GM23338 (cell line): ENCODE measurements at regions not wholly inside any gene's neighbourhood (a gene's known extent, or its start where the extent isn't known, plus 50 kb on each side); places are given as distances from the start of the nearest gene placed in this dataset.

Experiments used
- EZH2phosphoT487 ChIP-seq: fragments of 200-600 bp; sonication (generic); IDR thresholded peaks from one replicate; pipeline ENCODE4 v1.8.1; 2018; ENCODE audit warnings: antibody characterized with exemption; ENCODE audit not compliant: unreplicated experiment
- TF ChIP-seq, protein P1 (sequence below), 2 experiments: fragments of 200-600 bp in 1 of 2; sonication (generic) in 1 of 2; conservative IDR thresholded peaks; 2 replicates each; pipeline versions ENCODE4 v1.5.1 to v1.6.1; 2016 to 2017; ENCODE audit warnings: antibody characterized with exemption in 2 of 2, low read depth in 2 of 2, mild to moderate bottlenecking in 2 of 2, moderate library complexity in 1 of 2
- TF ChIP-seq, protein P2 (sequence below): IDR thresholded peaks from one replicate; pipeline ENCODE4 v1.6.1; 2018; ENCODE audit warnings: antibody characterized with exemption; ENCODE audit not compliant: unreplicated experiment

DNA sequence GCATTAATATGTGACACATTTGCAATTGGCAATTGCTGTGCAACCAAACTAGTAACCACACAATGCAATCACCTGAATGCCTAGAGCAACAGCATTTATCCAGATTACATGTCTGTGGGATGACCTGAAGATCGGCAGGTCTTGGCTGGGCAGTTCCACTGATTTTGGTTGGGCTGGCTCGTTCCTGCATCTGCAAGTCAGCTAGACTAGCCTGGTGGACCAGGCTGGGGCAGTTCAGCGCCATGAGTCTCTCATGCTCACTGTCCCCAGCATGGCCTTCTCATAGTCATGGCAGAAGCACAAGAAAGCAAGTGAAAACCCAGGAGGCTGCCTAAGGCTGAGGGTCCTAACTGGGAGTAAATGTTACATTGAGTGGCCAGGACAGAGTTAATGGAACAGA is 229.1 kb upstream of the TSHZ3 start:
- TF ChIP-seq, protein P1, sequence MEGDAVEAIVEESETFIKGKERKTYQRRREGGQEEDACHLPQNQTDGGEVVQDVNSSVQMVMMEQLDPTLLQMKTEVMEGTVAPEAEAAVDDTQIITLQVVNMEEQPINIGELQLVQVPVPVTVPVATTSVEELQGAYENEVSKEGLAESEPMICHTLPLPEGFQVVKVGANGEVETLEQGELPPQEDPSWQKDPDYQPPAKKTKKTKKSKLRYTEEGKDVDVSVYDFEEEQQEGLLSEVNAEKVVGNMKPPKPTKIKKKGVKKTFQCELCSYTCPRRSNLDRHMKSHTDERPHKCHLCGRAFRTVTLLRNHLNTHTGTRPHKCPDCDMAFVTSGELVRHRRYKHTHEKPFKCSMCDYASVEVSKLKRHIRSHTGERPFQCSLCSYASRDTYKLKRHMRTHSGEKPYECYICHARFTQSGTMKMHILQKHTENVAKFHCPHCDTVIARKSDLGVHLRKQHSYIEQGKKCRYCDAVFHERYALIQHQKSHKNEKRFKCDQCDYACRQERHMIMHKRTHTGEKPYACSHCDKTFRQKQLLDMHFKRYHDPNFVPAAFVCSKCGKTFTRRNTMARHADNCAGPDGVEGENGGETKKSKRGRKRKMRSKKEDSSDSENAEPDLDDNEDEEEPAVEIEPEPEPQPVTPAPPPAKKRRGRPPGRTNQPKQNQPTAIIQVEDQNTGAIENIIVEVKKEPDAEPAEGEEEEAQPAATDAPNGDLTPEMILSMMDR (conservative IDR thresholded peaks at IDR 0.05; ENCODE audit: low read depth in 2 of 2): no peak
- TF ChIP-seq EZH2phosphoT487: no peak
- TF ChIP-seq, protein P2, sequence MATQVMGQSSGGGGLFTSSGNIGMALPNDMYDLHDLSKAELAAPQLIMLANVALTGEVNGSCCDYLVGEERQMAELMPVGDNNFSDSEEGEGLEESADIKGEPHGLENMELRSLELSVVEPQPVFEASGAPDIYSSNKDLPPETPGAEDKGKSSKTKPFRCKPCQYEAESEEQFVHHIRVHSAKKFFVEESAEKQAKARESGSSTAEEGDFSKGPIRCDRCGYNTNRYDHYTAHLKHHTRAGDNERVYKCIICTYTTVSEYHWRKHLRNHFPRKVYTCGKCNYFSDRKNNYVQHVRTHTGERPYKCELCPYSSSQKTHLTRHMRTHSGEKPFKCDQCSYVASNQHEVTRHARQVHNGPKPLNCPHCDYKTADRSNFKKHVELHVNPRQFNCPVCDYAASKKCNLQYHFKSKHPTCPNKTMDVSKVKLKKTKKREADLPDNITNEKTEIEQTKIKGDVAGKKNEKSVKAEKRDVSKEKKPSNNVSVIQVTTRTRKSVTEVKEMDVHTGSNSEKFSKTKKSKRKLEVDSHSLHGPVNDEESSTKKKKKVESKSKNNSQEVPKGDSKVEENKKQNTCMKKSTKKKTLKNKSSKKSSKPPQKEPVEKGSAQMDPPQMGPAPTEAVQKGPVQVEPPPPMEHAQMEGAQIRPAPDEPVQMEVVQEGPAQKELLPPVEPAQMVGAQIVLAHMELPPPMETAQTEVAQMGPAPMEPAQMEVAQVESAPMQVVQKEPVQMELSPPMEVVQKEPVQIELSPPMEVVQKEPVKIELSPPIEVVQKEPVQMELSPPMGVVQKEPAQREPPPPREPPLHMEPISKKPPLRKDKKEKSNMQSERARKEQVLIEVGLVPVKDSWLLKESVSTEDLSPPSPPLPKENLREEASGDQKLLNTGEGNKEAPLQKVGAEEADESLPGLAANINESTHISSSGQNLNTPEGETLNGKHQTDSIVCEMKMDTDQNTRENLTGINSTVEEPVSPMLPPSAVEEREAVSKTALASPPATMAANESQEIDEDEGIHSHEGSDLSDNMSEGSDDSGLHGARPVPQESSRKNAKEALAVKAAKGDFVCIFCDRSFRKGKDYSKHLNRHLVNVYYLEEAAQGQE: no peak
